NT2/D1 (cell line): ENCODE measurements at regions not wholly inside any gene's neighbourhood (a gene's known extent, or its start where the extent isn't known, plus 50 kb on each side); places are given as distances from the start of the nearest gene placed in this dataset.
"Not testable (repeated sequence)": the region's sequence is repeated elsewhere in the genome, so short reads cannot be mapped to it uniquely, and the experiment has no call there.

ENCODE experiments used
- DNase-seq: peaks from one replicate; pipeline ENCODE4 v3.0.0-alpha.2; 2011; ENCODE audit warnings: low read depth, low spot score
- H3K27me3 ChIP-seq: 2 replicates; pipeline ENCODE4 v1.6.0; 2011; ENCODE audit warnings: mild to moderate bottlenecking; ENCODE audit not compliant: insufficient read length, insufficient read depth
- H3K36me3 ChIP-seq: 2 replicates; pipeline ENCODE4 v1.6.1; 2011; ENCODE audit warnings: mild to moderate bottlenecking, low read length, mixed read lengths; ENCODE audit not compliant: insufficient read depth, insufficient read length
- H3K4me1 ChIP-seq: 2 replicates; pipeline ENCODE4 v1.5.1; 2011; ENCODE audit not compliant: insufficient read depth, insufficient read length
- H3K4me3 ChIP-seq: 2 replicates; pipeline ENCODE4 v1.5.1; 2011; ENCODE audit warnings: low read depth; ENCODE audit not compliant: insufficient read length
- H3K9ac ChIP-seq: 2 replicates; pipeline ENCODE4 v1.6.0; 2011; ENCODE audit warnings: low read depth; ENCODE audit not compliant: insufficient read length
- H3K9me3 ChIP-seq: 2 replicates; pipeline ENCODE4 v1.5.1; 2011; ENCODE audit warnings: mild to moderate bottlenecking, low read length; ENCODE audit not compliant: insufficient read depth
- SUZ12 ChIP-seq: IDR thresholded peaks from 2 replicates; pipeline ENCODE4 v1.6.1; 2011; ENCODE audit not compliant: insufficient read length, insufficient read depth; ENCODE audit errors: extremely low read depth
- YY1 ChIP-seq: IDR thresholded peaks from 2 replicates; pipeline ENCODE4 v1.6.1; 2011; ENCODE audit not compliant: insufficient read length, insufficient read depth
- ZNF274 ChIP-seq: IDR thresholded peaks from 2 replicates; pipeline ENCODE4 v1.6.1; 2011; ENCODE audit warnings: mild to moderate bottlenecking, low read depth, low read length

- DNase-seq = no peak
- Histone ChIP-seq H3K4me1 (no peaks in the 10 kb centered on the region), H3K27me3 (no peaks in the 10 kb centered on the region), H3K36me3 (no peaks in the 10 kb centered on the region), H3K9ac (no peak overlapping the region), H3K4me3 (no peak overlapping the region), H3K9me3 (no peaks in the 10 kb centered on the region)
- TF ChIP-seq ZNF274 (no peak), SUZ12 (no peak), YY1 (no peak)
Measured at GRCh38 chr1:103309786-103310185, 201.5 kb upstream of the COL11A1 start.

- Histone ChIP-seq H3K36me3 (no peaks in the 10 kb centered on the region), H3K4me1 (no peaks in the 10 kb centered on the region), H3K9ac (no peak overlapping the region), H3K27me3 (no peaks in the 10 kb centered on the region), H3K9me3 (no peaks in the 10 kb centered on the region), H3K4me3 (no peak overlapping the region)
- TF ChIP-seq YY1 (no peak), ZNF274 (no peak), SUZ12 (no peak)
- DNase-seq = no peak
Measured at GRCh38 chr1:103307751-103308150, 199.4 kb upstream of the COL11A1 start.

- H3K36me3 ChIP-seq = no peaks in the 10 kb centered on the region
- no peaks in the 10 kb centered on the region for H3K9me3 ChIP-seq
- TF ChIP-seq YY1 (no peak), SUZ12 (no peak), ZNF274 (no peak)
- H3K27me3 ChIP-seq = no peaks in the 10 kb centered on the region
- H3K9ac ChIP-seq = no peak overlapping the region
- H3K4me1 ChIP-seq = no peaks in the 10 kb centered on the region
- no peak for DNase-seq
- no peak overlapping the region for H3K4me3 ChIP-seq
Measured at GRCh38 chr1:103283841-103284669, 175.7 kb upstream of the COL11A1 start.

- Histone ChIP-seq H3K4me3 (no peak overlapping the region), H3K27me3 (no peaks in the 10 kb centered on the region), H3K4me1 (no peaks in the 10 kb centered on the region), H3K9me3 (no peaks in the 10 kb centered on the region), H3K9ac (no peak overlapping the region), H3K36me3 (no peaks in the 10 kb centered on the region)
- no peak for TF ChIP-seq ZNF274
- TF ChIP-seq SUZ12 = no peak
- no peak for TF ChIP-seq YY1
- no peak for DNase-seq
Measured at GRCh38 chr1:103283371-103283770, 175.0 kb upstream of the COL11A1 start.

- H3K9ac ChIP-seq = no peak overlapping the region
- DNase-seq = no peak
Measured at GRCh38 chr1:103275725-103276124, 167.4 kb upstream of the COL11A1 start.

GRCh38 chr1:103274886-103275285 lies 166.6 kb upstream of the COL11A1 start:
- Histone ChIP-seq H3K9me3 (no peaks in the 10 kb centered on the region), H3K9ac (no peak overlapping the region), H3K36me3 (no peaks in the 10 kb centered on the region), H3K4me1 (no peaks in the 10 kb centered on the region), H3K27me3 (no peaks in the 10 kb centered on the region), H3K4me3 (no peak overlapping the region)
- no peak for DNase-seq
- TF ChIP-seq ZNF274 (no peak), YY1 (no peak), SUZ12 (no peak)

More at GRCh38 chr1:103275725-103276124, 167.4 kb upstream of the COL11A1 start:
- Histone ChIP-seq H3K4me3 (no peak overlapping the region), H3K27me3 (no peaks in the 10 kb centered on the region), H3K4me1 (no peaks in the 10 kb centered on the region), H3K9me3 (no peaks in the 10 kb centered on the region), H3K36me3 (no peaks in the 10 kb centered on the region)
- TF ChIP-seq ZNF274 = no peak
- TF ChIP-seq YY1 = no peak
- no peak for TF ChIP-seq SUZ12

- Histone ChIP-seq H3K4me3 (no peak overlapping the region), H3K27me3 (no peaks in the 10 kb centered on the region), H3K4me1 (no peaks in the 10 kb centered on the region), H3K9ac (no peak overlapping the region), H3K36me3 (no peaks in the 10 kb centered on the region), H3K9me3 (no peaks in the 10 kb centered on the region)
- no peak for DNase-seq
- TF ChIP-seq ZNF274 (no peak), YY1 (no peak), SUZ12 (no peak)
Measured at GRCh38 chr1:103273106-103273505, 164.8 kb upstream of the COL11A1 start.

GRCh38 chr1:103271471-103271870 lies 163.1 kb upstream of the COL11A1 start:
- DNase-seq, H3K9ac ChIP-seq: not testable (repeated sequence)

More at GRCh38 chr1:103271471-103271870, 163.1 kb upstream of the COL11A1 start:
- not testable (repeated sequence) for H3K4me3 ChIP-seq, H3K4me1 ChIP-seq, H3K27me3 ChIP-seq, H3K9me3 ChIP-seq, H3K36me3 ChIP-seq
